VCaP (cell line): ENCODE measurements at regions not wholly inside any gene's neighbourhood (a gene's known extent, or its start where the extent isn't known, plus 50 kb on each side); places are given as distances from the start of the nearest gene placed in this dataset.

ENCODE experiments used
- H3K27ac ChIP-seq: fragments of 450-650 bp; 2 replicates; pipeline ENCODE4 v1.5.1; 2017
- TF ChIP-seq, protein P1 (sequence below): fragments of 450-650 bp; conservative IDR thresholded peaks from 2 replicates; pipeline ENCODE4 v1.5.1; 2017; ENCODE audit warnings: mild to moderate bottlenecking, moderate library complexity

GRCh38 chr1:71233645-71234044 lies 152.8 kb upstream of the ZRANB2 start:
- H3K27ac ChIP-seq: no peak overlapping the region
- TF ChIP-seq, protein P1, sequence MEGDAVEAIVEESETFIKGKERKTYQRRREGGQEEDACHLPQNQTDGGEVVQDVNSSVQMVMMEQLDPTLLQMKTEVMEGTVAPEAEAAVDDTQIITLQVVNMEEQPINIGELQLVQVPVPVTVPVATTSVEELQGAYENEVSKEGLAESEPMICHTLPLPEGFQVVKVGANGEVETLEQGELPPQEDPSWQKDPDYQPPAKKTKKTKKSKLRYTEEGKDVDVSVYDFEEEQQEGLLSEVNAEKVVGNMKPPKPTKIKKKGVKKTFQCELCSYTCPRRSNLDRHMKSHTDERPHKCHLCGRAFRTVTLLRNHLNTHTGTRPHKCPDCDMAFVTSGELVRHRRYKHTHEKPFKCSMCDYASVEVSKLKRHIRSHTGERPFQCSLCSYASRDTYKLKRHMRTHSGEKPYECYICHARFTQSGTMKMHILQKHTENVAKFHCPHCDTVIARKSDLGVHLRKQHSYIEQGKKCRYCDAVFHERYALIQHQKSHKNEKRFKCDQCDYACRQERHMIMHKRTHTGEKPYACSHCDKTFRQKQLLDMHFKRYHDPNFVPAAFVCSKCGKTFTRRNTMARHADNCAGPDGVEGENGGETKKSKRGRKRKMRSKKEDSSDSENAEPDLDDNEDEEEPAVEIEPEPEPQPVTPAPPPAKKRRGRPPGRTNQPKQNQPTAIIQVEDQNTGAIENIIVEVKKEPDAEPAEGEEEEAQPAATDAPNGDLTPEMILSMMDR: no peak

GRCh38 chr1:71232786-71233185 lies 152.0 kb upstream of the ZRANB2 start:
- TF ChIP-seq, protein P1: no peak
- H3K27ac ChIP-seq: no peak overlapping the region

- TF ChIP-seq, protein P1: no peak
- H3K27ac ChIP-seq: no peak overlapping the region
Observed at GRCh38 chr1:71232166-71232763, 151.4 kb upstream of the ZRANB2 start.

DNA sequence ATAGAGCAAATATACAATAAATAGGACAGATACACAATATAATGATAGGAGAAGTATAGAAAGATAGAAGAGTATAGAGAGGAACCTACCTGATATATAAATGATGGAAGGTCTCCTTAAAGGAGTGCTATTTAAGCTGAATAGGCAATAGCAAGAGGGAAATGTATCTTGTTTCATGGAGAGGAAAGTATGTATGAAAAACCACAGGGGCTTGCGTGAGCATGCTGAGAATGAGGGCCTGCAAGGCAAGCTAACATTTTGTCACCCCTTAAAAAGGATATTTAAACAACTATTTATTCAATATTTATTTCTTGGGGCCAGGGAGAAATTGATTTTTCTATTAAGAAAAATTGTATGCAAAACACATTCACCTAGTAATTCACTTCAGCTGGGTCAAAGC lies 150.9 kb upstream of the ZRANB2 start:
- TF ChIP-seq, protein P1: no peak

GRCh38 chr1:71228742-71229365 lies 148.0 kb upstream of the ZRANB2 start:
- TF ChIP-seq, protein P1: no peak
- H3K27ac ChIP-seq: no peak overlapping the region

More for the DNA sequence above, 150.9 kb upstream of the ZRANB2 start:
- H3K27ac ChIP-seq: no peak overlapping the region

GRCh38 chr1:71228241-71228640 lies 147.4 kb upstream of the ZRANB2 start:
- TF ChIP-seq, protein P1: no peak

DNA sequence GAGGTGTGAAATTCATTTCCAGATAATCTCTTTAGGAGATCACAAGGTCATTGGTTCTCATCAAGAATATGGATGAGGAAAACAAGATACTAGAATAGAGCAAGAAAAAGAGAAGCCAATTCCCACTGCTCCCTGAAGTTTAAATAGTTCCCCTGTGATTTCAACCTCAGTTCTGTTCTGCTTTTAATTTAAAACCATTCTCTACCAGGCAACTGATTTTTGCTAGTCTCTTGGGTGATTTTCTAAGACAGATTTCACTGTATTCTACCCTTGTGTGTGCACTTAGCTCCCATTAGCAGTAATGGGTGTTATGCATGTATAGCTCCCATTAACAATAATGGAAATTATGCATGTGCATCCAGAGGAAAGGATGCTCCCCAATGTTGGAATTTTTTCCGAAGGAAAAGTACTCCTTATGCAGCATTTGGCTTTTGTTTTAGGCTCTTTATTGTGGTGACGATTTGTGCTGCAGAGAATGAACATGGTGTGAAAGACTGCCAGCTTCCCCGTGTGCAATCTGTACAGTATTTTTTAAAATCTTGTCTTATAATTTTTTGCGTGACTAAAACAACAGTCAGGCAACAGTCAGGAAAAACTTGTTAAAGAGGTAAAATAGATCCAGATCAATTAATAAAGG lies 144.0 kb upstream of the ZRANB2 start:
- no peak overlapping the region for H3K27ac ChIP-seq
- TF ChIP-seq, protein P1: no peak

More at GRCh38 chr1:71228241-71228640, 147.4 kb upstream of the ZRANB2 start:
- H3K27ac ChIP-seq: no peak overlapping the region
